NT2/D1 (cell line): ENCODE measurements at regions not wholly inside any gene's neighbourhood (a gene's known extent, or its start where the extent isn't known, plus 50 kb on each side); places are given as distances from the start of the nearest gene placed in this dataset.

ENCODE experiments used
- SUZ12 ChIP-seq: IDR thresholded peaks from 2 replicates; pipeline ENCODE4 v1.6.1; 2011; ENCODE audit not compliant: insufficient read length, insufficient read depth; ENCODE audit errors: extremely low read depth
- YY1 ChIP-seq: IDR thresholded peaks from 2 replicates; pipeline ENCODE4 v1.6.1; 2011; ENCODE audit not compliant: insufficient read length, insufficient read depth
- ZNF274 ChIP-seq: IDR thresholded peaks from 2 replicates; pipeline ENCODE4 v1.6.1; 2011; ENCODE audit warnings: mild to moderate bottlenecking, low read depth, low read length

GRCh38 chr12:128164533-128164932, 102.4 kb upstream of the TMEM132C start:
- TF ChIP-seq ZNF274 (no peak), YY1 (no peak), SUZ12 (no peak)
